ENCODE measurements at regions not wholly inside any gene's neighbourhood (a gene's known extent, or its start where the extent isn't known, plus 50 kb on each side); places are given as distances from the start of the nearest gene placed in this dataset.

DNA sequence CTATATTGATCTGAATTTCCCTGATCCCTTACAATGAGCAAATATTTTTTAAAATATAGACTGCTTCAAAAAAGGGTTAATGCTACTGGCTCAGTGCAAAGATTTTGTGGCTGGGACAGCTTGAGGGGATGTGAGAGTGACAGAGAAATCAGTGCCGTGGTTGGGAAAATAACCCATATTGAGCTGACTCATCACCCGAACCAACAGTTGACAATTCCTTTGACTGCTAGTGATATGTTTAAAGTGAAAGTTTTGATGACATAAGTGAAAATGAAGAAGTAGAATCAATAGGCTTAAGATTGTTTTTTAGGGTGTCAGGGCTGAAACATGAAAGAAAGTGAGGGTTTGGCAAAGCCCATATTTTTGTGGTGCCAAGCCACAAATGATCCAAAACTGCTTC, 257.1 kb upstream of the TENM4 start:
- TF ChIP-seq CTCF (IDR thresholded peaks at IDR 0.05), result no peak
- TF ChIP-seq ZFX (IDR thresholded peaks at IDR 0.05; ENCODE audit: borderline replicate concordance), result no peak
